ENCODE measurements at regions not wholly inside any gene's neighbourhood (a gene's known extent, or its start where the extent isn't known, plus 50 kb on each side); places are given as distances from the start of the nearest gene placed in this dataset.

- no peak for TF ChIP-seq CTCF (conservative IDR thresholded peaks at IDR 0.05 in 1 of 2, IDR thresholded peaks at IDR 0.05 in 1 of 2; ENCODE audit: extremely low read depth in 1 of 2, insufficient read depth in 1 of 2, low read depth in 1 of 2, low read length in 2 of 2)
- no peak for TF ChIP-seq EZH2 (IDR thresholded peaks at IDR 0.05; ENCODE audit: borderline replicate concordance, low read length)
Measured at GRCh38 chr12:88931598-88931997, 351.3 kb upstream of the KITLG start.

All from mammary epithelial cell (primary cell).